Fibroblast of skin of right quadriceps (primary cell): ENCODE measurements at regions not wholly inside any gene's neighbourhood (a gene's known extent, or its start where the extent isn't known, plus 50 kb on each side); places are given as distances from the start of the nearest gene placed in this dataset.

ENCODE experiments used
- DNase-seq: peaks from one replicate; pipeline ENCODE4 v3.0.0-alpha.2; 2013

- no peak for DNase-seq
Observed at GRCh38 chr10:28930514-28931495, 253.5 kb downstream of the BAMBI start.

GRCh38 chr10:28935061-28935460 is 257.7 kb downstream of the BAMBI start:
- DNase-seq, result no peak

GRCh38 chr10:28937959-28938358 is 260.6 kb downstream of the BAMBI start:
- DNase-seq, result no peak

DNA sequence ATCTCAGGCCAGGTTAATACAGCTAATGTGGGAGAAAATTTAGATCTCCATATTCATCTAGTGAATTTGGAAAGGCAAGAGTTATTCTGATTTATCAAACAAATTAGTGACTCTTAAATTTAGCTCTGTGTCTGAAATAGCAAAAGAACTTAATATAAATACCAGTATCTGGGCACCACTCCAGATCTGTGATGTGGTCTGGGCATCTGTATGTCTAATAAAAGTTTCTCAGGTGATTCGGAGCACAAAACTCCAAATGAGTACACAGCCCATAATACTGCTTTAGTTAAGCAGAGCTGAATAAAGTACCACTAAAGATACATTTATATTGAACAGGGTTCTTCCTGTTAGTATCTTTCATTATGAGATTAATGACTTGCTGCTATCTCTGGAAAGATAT is 261.4 kb downstream of the BAMBI start:
- DNase-seq, result peak; percentile 44

GRCh38 chr10:28939281-28940157 is 262.2 kb downstream of the BAMBI start:
- DNase-seq, result peak; percentile 69

GRCh38 chr10:28940158-28940888 is 263.0 kb downstream of the BAMBI start:
- no peak for DNase-seq

- no peak for DNase-seq
Observed at GRCh38 chr10:28942012-28942411, 264.7 kb downstream of the BAMBI start.

DNA sequence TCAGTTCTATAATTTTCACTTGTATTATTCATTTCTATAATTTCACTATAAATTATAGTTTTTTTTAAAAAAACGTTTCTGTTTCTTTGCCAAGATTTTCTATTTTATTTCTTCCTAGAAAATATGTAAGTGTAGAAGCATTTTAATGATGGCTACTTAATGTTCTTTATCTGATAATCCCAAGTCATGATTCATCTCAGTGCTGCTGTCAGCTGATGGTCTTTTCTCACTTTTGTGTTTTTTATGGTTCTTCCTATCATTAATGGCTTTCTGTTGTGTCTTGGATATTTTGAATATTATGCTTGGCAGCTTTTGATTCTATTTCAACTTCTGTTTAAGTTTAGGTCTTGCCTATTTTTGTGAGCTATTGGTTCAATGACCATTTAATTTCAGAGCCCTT is 268.6 kb downstream of the BAMBI start:
- no peak for DNase-seq

DNA sequence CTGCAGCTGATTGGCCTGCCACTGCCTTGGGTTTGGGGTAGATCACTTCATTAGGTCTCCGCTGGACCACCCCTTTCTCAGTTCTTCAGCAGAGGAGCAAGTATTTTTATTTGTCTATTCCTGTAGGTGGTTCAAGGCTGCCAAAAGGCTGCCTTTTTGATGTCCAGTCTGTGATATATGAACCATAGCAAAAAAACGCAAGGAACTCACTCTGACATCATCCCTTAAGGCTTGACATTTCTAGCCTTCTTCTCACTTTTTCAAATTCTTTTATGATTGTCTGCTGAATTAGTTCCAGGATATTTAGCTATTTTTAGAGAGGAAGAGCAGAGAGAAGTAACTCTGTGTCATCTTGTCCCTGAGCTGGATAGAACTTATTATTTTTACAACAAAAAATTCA is 269.2 kb downstream of the BAMBI start:
- DNase-seq, result peak; percentile 74

DNA sequence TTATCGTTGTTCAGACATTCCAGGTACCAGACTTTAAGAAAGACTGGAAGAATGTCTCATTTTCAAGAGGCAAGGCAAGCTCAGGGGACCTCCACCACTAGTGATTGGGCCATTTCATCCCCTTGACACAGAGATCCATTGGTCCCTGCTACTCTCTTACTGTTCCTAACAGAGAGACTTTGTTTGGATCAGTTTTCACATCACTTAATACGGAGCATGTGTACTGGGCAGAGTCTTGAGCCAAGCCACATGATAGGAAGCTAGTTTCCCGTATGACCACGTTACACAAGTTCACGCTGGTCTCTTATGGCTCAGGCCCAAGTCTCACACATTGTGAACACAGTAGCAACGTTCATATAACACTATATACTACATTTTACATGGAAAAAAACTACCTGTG is 269.9 kb downstream of the BAMBI start:
- DNase-seq, result no peak

- DNase-seq, result no peak
Observed at GRCh38 chr10:28948046-28948445, 270.7 kb downstream of the BAMBI start.

DNA sequence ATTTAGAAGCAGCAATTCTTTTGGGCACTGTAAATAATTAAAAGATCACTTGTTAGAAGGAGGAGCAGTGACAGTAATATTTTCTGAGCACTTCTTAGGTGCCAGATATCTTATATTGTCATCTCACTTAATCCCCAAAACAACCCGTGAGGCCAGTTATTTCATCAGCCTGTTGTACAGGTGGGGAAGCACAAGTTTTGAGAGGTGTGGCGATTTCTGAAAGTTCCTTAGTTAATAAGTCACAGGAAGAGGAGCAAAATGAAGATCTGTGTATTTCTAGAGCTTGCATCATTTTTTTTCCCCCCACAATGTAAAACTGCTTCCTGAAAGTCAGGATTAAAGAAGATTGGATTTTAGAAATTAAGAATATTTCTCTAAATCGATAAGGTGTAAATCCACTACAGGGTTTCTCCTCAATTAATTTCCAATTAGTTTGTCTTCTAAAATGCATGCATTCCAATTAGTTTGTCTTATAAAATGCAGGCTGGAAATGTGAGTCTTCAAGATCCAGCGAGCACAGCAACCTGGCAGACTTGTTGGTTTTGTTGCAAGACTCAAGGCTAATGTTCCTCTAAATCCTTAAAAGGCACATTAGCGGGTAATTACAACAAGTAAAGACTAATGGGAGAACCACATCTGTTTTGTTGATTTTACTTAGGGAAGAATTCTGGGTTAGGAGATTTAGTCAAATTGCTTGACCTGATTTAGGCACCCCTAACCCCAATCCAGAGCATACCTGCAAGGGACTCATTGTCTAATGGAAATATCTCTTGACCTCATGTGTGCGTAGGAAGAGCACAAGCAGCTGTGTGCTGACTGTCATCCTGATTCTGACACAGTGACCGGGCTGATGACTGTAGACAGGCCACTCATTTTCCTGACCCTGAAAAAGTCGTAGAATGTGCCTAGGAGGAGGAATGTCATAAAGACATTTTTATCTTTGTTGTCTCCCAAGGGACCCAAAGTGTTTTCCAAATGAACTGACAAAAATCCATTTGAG is 272.0 kb downstream of the BAMBI start:
- DNase-seq, result no peak

DNA sequence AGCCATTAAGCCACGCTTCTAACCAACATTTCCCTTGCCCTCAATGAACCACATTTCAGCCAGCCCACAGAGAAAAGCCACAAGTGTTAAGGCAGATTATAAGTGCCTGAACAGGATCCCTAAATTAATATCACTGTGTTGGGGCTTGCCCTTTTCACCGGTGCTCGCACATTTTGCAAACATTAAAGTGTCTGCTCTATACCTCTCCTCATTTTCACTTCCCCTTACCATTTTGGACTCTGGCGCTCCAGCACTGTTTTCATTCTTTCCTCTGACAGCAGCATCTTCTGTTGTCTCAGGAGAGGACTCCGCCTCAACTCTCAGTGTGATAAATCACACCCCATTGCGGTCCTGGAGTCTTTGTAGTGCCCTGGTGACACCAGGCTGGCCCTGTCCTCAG is 274.2 kb downstream of the BAMBI start:
- no peak for DNase-seq

- no peak for DNase-seq
Observed at GRCh38 chr10:28952523-28952922, 275.2 kb downstream of the BAMBI start.

- no peak for DNase-seq
Observed at GRCh38 chr10:28954211-28954610, 276.9 kb downstream of the BAMBI start.

DNA sequence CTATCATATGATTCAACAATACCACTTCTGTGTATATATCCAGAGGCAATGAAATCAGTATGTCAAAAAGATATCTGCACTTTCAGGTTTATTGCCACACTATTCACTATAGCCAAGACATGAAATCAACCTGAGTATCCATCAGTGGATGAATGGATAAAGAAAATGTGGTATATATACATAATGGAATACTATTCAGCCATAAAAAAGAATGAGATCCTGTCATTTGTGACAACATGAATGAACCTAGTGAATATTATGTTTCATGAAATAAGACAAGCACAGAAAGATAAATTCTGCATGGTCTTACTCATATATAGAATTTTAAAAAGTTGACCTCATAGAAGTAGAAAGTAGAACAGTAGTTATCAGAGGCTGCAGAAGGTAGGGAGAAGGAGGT is 281.1 kb downstream of the BAMBI start:
- DNase-seq, result no peak

GRCh38 chr10:28959850-28960501 is 282.7 kb downstream of the BAMBI start:
- DNase-seq, result no peak

DNA sequence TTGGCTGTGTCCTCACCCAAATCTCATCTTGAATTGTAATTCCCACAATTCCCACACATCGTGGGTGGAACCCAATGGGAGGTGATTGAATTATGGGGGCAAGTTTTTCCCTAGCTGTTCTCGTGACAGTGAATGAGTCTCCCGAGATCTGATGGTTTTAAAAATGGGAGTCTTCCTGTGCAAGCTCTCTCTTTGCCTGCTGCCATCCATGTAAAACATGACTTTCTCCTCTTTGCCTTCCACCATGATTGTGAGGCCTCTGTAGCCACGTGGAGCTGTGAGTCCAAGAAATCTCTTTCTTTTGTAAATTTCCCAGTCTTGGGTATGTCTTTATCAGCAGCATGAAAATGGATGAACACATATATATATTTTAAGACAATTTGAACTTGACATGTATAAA is 285.4 kb downstream of the BAMBI start:
- no peak for DNase-seq

GRCh38 chr10:28963539-28964221 is 286.4 kb downstream of the BAMBI start:
- no peak for DNase-seq

DNA sequence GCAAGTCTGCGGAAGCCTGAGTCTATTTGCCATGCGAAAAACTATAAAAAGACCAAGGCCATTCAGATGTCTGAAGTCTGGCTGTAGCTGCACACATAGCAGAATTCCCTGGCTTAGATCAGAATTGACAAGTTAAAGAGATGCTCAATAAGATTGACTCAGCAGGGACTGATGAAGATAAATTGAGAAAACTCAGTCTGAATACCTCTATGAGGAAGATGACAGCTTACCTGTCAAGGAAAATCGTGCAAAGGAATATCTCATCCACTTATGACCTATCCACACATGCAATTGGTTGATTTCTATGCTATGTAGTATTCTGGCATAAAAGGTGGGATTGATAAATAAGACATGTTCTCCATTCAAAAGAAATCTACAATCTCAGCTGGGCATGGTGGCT is 288.6 kb downstream of the BAMBI start:
- DNase-seq, result no peak

- no peak for DNase-seq
Observed at GRCh38 chr10:28967031-28967430, 289.7 kb downstream of the BAMBI start.
